ENCODE measurements at regions not wholly inside any gene's neighbourhood (a gene's known extent, or its start where the extent isn't known, plus 50 kb on each side); places are given as distances from the start of the nearest gene placed in this dataset.

GRCh38 chr7:106512217-106512616, 148.7 kb downstream of the CCDC71L start:
- TF ChIP-seq ZNF70 (CRISPR knock-in tag; IDR thresholded peaks at IDR 0.05) (no peak), ZFP3 (CRISPR knock-in tag; IDR thresholded peaks at IDR 0.05) (no peak), ZC3H10 (CRISPR knock-in tag; IDR thresholded peaks at IDR 0.05) (no peak), GLIS3 (CRISPR knock-in tag; IDR thresholded peaks at IDR 0.05) (no peak), TOX (CRISPR knock-in tag; IDR thresholded peaks at IDR 0.05; ENCODE audit: borderline replicate concordance) (no peak), TSHZ2 (CRISPR knock-in tag; IDR thresholded peaks at IDR 0.05) (no peak), CSDC2 (CRISPR knock-in tag; IDR thresholded peaks at IDR 0.05) (no peak), OSR1 (CRISPR knock-in tag; IDR thresholded peaks at IDR 0.05) (no peak), ARNTL (CRISPR knock-in tag; IDR thresholded peaks at IDR 0.05; ENCODE audit: borderline replicate concordance, low read depth) (no peak), ZFP30 (CRISPR knock-in tag; IDR thresholded peaks at IDR 0.05) (no peak)
- TF ChIP-seq, protein P1, sequence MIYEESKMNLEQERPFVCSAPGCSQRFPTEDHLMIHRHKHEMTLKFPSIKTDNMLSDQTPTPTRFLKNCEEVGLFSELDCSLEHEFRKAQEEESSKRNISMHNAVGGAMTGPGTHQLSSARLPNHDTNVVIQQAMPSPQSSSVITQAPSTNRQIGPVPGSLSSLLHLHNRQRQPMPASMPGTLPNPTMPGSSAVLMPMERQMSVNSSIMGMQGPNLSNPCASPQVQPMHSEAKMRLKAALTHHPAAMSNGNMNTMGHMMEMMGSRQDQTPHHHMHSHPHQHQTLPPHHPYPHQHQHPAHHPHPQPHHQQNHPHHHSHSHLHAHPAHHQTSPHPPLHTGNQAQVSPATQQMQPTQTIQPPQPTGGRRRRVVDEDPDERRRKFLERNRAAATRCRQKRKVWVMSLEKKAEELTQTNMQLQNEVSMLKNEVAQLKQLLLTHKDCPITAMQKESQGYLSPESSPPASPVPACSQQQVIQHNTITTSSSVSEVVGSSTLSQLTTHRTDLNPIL (CRISPR knock-in tag; IDR thresholded peaks at IDR 0.05; ENCODE audit: low read depth): no peak
- ATAC-seq: no peak

GRCh38 chr7:106504645-106505044, 156.3 kb downstream of the CCDC71L start:
- no peak for ATAC-seq
- TF ChIP-seq TCF4 (CRISPR knock-in tag; IDR thresholded peaks at IDR 0.05; ENCODE audit: borderline replicate concordance) (no peak), PPARA (CRISPR knock-in tag; IDR thresholded peaks at IDR 0.05; ENCODE audit: borderline replicate concordance) (no peak), ZNF8 (CRISPR knock-in tag; IDR thresholded peaks at IDR 0.05) (no peak), ZC3H10 (CRISPR knock-in tag; IDR thresholded peaks at IDR 0.05) (no peak), TSHZ2 (CRISPR knock-in tag; IDR thresholded peaks at IDR 0.05) (no peak), ZFP3 (CRISPR knock-in tag; IDR thresholded peaks at IDR 0.05) (no peak), GLIS3 (CRISPR knock-in tag; IDR thresholded peaks at IDR 0.05) (no peak), TOX (CRISPR knock-in tag; IDR thresholded peaks at IDR 0.05; ENCODE audit: borderline replicate concordance) (no peak), RARB (CRISPR knock-in tag; IDR thresholded peaks at IDR 0.05) (no peak), OSR1 (CRISPR knock-in tag; IDR thresholded peaks at IDR 0.05) (no peak), SNAI2 (CRISPR knock-in tag; IDR thresholded peaks at IDR 0.05) (no peak)
- TF ChIP-seq, protein P1 (CRISPR knock-in tag; IDR thresholded peaks at IDR 0.05; ENCODE audit: low read depth): no peak
- TF ChIP-seq, protein P2, sequence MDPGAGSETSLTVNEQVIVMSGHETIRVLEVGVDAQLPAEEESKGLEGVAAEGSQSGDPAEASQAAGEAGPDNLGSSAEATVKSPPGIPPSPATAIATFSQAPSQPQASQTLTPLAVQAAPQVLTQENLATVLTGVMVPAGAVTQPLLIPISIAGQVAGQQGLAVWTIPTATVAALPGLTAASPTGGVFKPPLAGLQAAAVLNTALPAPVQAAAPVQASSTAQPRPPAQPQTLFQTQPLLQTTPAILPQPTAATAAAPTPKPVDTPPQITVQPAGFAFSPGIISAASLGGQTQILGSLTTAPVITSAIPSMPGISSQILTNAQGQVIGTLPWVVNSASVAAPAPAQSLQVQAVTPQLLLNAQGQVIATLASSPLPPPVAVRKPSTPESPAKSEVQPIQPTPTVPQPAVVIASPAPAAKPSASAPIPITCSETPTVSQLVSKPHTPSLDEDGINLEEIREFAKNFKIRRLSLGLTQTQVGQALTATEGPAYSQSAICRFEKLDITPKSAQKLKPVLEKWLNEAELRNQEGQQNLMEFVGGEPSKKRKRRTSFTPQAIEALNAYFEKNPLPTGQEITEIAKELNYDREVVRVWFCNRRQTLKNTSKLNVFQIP (CRISPR knock-in tag; IDR thresholded peaks at IDR 0.05; ENCODE audit: borderline replicate concordance, low read depth): no peak

GRCh38 chr7:106504207-106504606, 156.8 kb downstream of the CCDC71L start:
- no peak for ATAC-seq
- TF ChIP-seq PPARA (CRISPR knock-in tag; IDR thresholded peaks at IDR 0.05; ENCODE audit: borderline replicate concordance): no peak
- TF ChIP-seq CSRNP3 (CRISPR knock-in tag; IDR thresholded peaks at IDR 0.05): no peak
- no peak for TF ChIP-seq OSR1 (CRISPR knock-in tag; IDR thresholded peaks at IDR 0.05)
- no peak for TF ChIP-seq ZNF8 (CRISPR knock-in tag; IDR thresholded peaks at IDR 0.05)
- no peak for TF ChIP-seq BACH2 (CRISPR knock-in tag; IDR thresholded peaks at IDR 0.05; ENCODE audit: borderline replicate concordance)
- no peak for TF ChIP-seq GLIS3 (CRISPR knock-in tag; IDR thresholded peaks at IDR 0.05)
- no peak for TF ChIP-seq TSHZ2 (CRISPR knock-in tag; IDR thresholded peaks at IDR 0.05)
- TF ChIP-seq RARB (CRISPR knock-in tag; IDR thresholded peaks at IDR 0.05): no peak
- TF ChIP-seq SNAI2 (CRISPR knock-in tag; IDR thresholded peaks at IDR 0.05): no peak
- TF ChIP-seq, protein P3, sequence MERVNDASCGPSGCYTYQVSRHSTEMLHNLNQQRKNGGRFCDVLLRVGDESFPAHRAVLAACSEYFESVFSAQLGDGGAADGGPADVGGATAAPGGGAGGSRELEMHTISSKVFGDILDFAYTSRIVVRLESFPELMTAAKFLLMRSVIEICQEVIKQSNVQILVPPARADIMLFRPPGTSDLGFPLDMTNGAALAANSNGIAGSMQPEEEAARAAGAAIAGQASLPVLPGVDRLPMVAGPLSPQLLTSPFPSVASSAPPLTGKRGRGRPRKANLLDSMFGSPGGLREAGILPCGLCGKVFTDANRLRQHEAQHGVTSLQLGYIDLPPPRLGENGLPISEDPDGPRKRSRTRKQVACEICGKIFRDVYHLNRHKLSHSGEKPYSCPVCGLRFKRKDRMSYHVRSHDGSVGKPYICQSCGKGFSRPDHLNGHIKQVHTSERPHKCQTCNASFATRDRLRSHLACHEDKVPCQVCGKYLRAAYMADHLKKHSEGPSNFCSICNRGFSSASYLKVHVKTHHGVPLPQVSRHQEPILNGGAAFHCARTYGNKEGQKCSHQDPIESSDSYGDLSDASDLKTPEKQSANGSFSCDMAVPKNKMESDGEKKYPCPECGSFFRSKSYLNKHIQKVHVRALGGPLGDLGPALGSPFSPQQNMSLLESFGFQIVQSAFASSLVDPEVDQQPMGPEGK (CRISPR knock-in tag; IDR thresholded peaks at IDR 0.05; ENCODE audit: borderline replicate concordance): no peak
- no peak for TF ChIP-seq ZFP3 (CRISPR knock-in tag; IDR thresholded peaks at IDR 0.05)

All from SK-N-SH treated with all-trans-retinoic acid at 6 μM for 48 hours (cell line).